ENCODE measurements at regions not wholly inside any gene's neighbourhood (a gene's known extent, or its start where the extent isn't known, plus 50 kb on each side); places are given as distances from the start of the nearest gene placed in this dataset.

- TF ChIP-seq CTCF (IDR thresholded peaks at IDR 0.05; ENCODE audit: insufficient read depth, low read length): no peak
- TF ChIP-seq POLR2AphosphoS5 (IDR thresholded peaks at IDR 0.05; ENCODE audit: low read depth): no peak
These were observed 1533.0 kb upstream of the TENM4 start for GRCh38 chr11:80973786-80974185.

Data from HL-60 (cell line).